ENCODE measurements at regions not wholly inside any gene's neighbourhood (a gene's known extent, or its start where the extent isn't known, plus 50 kb on each side); places are given as distances from the start of the nearest gene placed in this dataset.

GRCh38 chr12:105954951-105955931, 183.5 kb downstream of the NUAK1 start:
- TF ChIP-seq CTCF (IDR thresholded peaks at IDR 0.05) = no peak
- TF ChIP-seq POLR2A (IDR thresholded peaks at IDR 0.05) = no peak

Measured in uterus (tissue), 2 donors.